Calu3 (cell line): ENCODE measurements at regions not wholly inside any gene's neighbourhood (a gene's known extent, or its start where the extent isn't known, plus 50 kb on each side); places are given as distances from the start of the nearest gene placed in this dataset.

Source experiments
- BruUV-seq: library from RNA; stranded (reverse); fragments of 400-500 nt; replicated peaks from 2 replicates; lab custom pipeline; 2021; lab: Mats Ljungman, UMichigan
- CTCF ChIA-PET: fragments of 300-600 bp; sonication (Branson Sonifier 250); formaldehyde crosslinking; loops from one replicate; lab custom pipeline; 2022; ENCODE audit warnings: antibody characterized with exemption; lab: Charles Lee
- DNase-seq: peaks from one replicate; pipeline ENCODE4 v3.0.0; 2022
- H3K27ac Mint-ChIP-seq: one replicate; pipeline ENCODE4 v1.8.0; 2022; ENCODE audit warnings: mixed read lengths; ENCODE audit not compliant: unreplicated experiment
- H3K27me3 Mint-ChIP-seq: one replicate; pipeline ENCODE4 v1.8.0; 2022; ENCODE audit warnings: mixed read lengths; ENCODE audit not compliant: unreplicated experiment
- H3K36me3 Mint-ChIP-seq: one replicate; pipeline ENCODE4 v1.8.0; 2022; ENCODE audit warnings: mild to moderate bottlenecking, moderate library complexity, mixed read lengths; ENCODE audit not compliant: insufficient read depth, unreplicated experiment
- H3K4me1 Mint-ChIP-seq: one replicate; pipeline ENCODE4 v1.8.0; 2022; ENCODE audit warnings: mild to moderate bottlenecking, low read depth, mixed read lengths; ENCODE audit not compliant: unreplicated experiment
- H3K4me3 Mint-ChIP-seq: one replicate; pipeline ENCODE4 v1.8.0; 2022; ENCODE audit warnings: mild to moderate bottlenecking, low read depth, moderate library complexity, mixed read lengths; ENCODE audit not compliant: unreplicated experiment
- H3K9me3 Mint-ChIP-seq: one replicate; pipeline ENCODE4 v1.8.0; 2022; ENCODE audit warnings: low read depth, mixed read lengths; ENCODE audit not compliant: unreplicated experiment
- intact Hi-C: fragments of 100-400 bp; cut with micrococcal nuclease; formaldehyde crosslinking; loops from one replicate; pipeline ENCODE4 v1.10.0; 2022; ENCODE audit not compliant: unreplicated experiment
- TF ChIP-seq, protein P1 (sequence below): fragments of 200-600 bp; IDR thresholded peaks from one replicate; pipeline ENCODE4 v1.8.0; 2022; ENCODE audit warnings: antibody characterized with exemption; ENCODE audit not compliant: unreplicated experiment

GRCh38 chr4:22047793-22048192, 99.2 kb upstream of the KCNIP4 start:
- CTCF ChIA-PET = no interaction called here
- H3K4me1 Mint-ChIP-seq = no peaks in the 10 kb centered on the region
- TF ChIP-seq, protein P1, sequence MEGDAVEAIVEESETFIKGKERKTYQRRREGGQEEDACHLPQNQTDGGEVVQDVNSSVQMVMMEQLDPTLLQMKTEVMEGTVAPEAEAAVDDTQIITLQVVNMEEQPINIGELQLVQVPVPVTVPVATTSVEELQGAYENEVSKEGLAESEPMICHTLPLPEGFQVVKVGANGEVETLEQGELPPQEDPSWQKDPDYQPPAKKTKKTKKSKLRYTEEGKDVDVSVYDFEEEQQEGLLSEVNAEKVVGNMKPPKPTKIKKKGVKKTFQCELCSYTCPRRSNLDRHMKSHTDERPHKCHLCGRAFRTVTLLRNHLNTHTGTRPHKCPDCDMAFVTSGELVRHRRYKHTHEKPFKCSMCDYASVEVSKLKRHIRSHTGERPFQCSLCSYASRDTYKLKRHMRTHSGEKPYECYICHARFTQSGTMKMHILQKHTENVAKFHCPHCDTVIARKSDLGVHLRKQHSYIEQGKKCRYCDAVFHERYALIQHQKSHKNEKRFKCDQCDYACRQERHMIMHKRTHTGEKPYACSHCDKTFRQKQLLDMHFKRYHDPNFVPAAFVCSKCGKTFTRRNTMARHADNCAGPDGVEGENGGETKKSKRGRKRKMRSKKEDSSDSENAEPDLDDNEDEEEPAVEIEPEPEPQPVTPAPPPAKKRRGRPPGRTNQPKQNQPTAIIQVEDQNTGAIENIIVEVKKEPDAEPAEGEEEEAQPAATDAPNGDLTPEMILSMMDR = no peak
- no peaks in the 10 kb centered on the region for H3K36me3 Mint-ChIP-seq
- no peaks in the 10 kb centered on the region for H3K27me3 Mint-ChIP-seq
- no peak overlapping the region for H3K4me3 Mint-ChIP-seq
- no TSS peak for BruUV-seq
- intact Hi-C loops = no loop called here
- no peaks in the 10 kb centered on the region for H3K9me3 Mint-ChIP-seq
- no peak overlapping the region for H3K27ac Mint-ChIP-seq
- no peak for DNase-seq

GRCh38 chr4:22045051-22045630, 96.6 kb upstream of the KCNIP4 start:
- BruUV-seq = no TSS peak
- Mint-ChIP-seq H3K4me1 (no peaks in the 10 kb centered on the region), H3K9me3 (no peaks in the 10 kb centered on the region), H3K4me3 (no peak overlapping the region), H3K27me3 (no peaks in the 10 kb centered on the region), H3K27ac (no peak overlapping the region), H3K36me3 (no peaks in the 10 kb centered on the region)
- CTCF ChIA-PET = no interaction called here
- TF ChIP-seq, protein P1 = no peak
- DNase-seq = no peak
- intact Hi-C loops = no loop called here

- BruUV-seq = no TSS peak
- DNase-seq = no peak
- Mint-ChIP-seq H3K36me3 (no peaks in the 10 kb centered on the region), H3K9me3 (no peaks in the 10 kb centered on the region), H3K4me1 (no peaks in the 10 kb centered on the region), H3K4me3 (no peak overlapping the region), H3K27me3 (no peaks in the 10 kb centered on the region), H3K27ac (no peak overlapping the region)
- TF ChIP-seq, protein P1 = no peak
- CTCF ChIA-PET = no interaction called here
- intact Hi-C loops = no loop called here
Measured at GRCh38 chr4:22031423-22031822, 82.9 kb upstream of the KCNIP4 start.

GRCh38 chr4:22030881-22031280, 82.3 kb upstream of the KCNIP4 start:
- TF ChIP-seq, protein P1 = no peak
- Mint-ChIP-seq H3K27me3 (no peaks in the 10 kb centered on the region), H3K27ac (no peak overlapping the region), H3K4me3 (no peak overlapping the region), H3K36me3 (no peaks in the 10 kb centered on the region), H3K9me3 (no peaks in the 10 kb centered on the region), H3K4me1 (no peaks in the 10 kb centered on the region)
- no TSS peak for BruUV-seq
- intact Hi-C loops = no loop called here
- no peak for DNase-seq
- CTCF ChIA-PET = no interaction called here
